GM12872 (cell line): ENCODE measurements at regions not wholly inside any gene's neighbourhood (a gene's known extent, or its start where the extent isn't known, plus 50 kb on each side); places are given as distances from the start of the nearest gene placed in this dataset.

ENCODE experiments used
- CTCF ChIP-seq: IDR thresholded peaks from 3 replicates; pipeline ENCODE4 v1.5.1; 2011; ENCODE audit warnings: low read depth, mild to moderate bottlenecking, low read length, moderate library complexity; ENCODE audit not compliant: insufficient read depth

- TF ChIP-seq CTCF, result peak; percentile 67
These were observed 102.4 kb upstream of the FSHB start for GRCh38 chr11:30128269-30128932.

GRCh38 chr11:30131535-30131934 is 99.3 kb upstream of the FSHB start:
- TF ChIP-seq CTCF, result peak; percentile 9; the same call in 1 of the 3 replicates

- TF ChIP-seq CTCF, result no peak
These were observed 97.5 kb upstream of the FSHB start for GRCh38 chr11:30133281-30133680.

GRCh38 chr11:30143098-30143705 is 87.6 kb upstream of the FSHB start:
- TF ChIP-seq CTCF, result peak; percentile 74

- no peak for TF ChIP-seq CTCF
These were observed 83.5 kb upstream of the FSHB start for GRCh38 chr11:30147293-30147692.

GRCh38 chr11:30149998-30150397 is 80.8 kb upstream of the FSHB start:
- no peak for TF ChIP-seq CTCF

- TF ChIP-seq CTCF, result no peak
These were observed 80.4 kb upstream of the FSHB start for GRCh38 chr11:30150425-30150824.
